ENCODE measurements at regions not wholly inside any gene's neighbourhood (a gene's known extent, or its start where the extent isn't known, plus 50 kb on each side); places are given as distances from the start of the nearest gene placed in this dataset.

GRCh38 chr11:107252429-107253161, 205.0 kb downstream of the CWF19L2 start:
- Histone ChIP-seq H3K27ac (ENCODE audit: low read length, poor library complexity, severe bottlenecking) (no peak overlapping the region), H3K4me1 (ENCODE audit: control insufficient read depth, insufficient read depth, low read depth, low read length) (no peaks in the 10 kb centered on the region), H2BK5ac (ENCODE audit: low read depth, low read length, poor library complexity, severe bottlenecking) (no peak overlapping the region), H4K91ac (ENCODE audit: low read length) (no peak overlapping the region), H3K4me2 (ENCODE audit: low read length, poor library complexity, severe bottlenecking) (no peak overlapping the region), H2AK5ac (ENCODE audit: low read length, severe bottlenecking) (no peak overlapping the region), H3K9ac (ENCODE audit: low read length) (no peak overlapping the region), H2BK12ac (ENCODE audit: low read length in 2 of 2) (no peak overlapping the region), H3K79me1 (replicated peaks; ENCODE audit: low read length, poor library complexity, severe bottlenecking) (no peaks in the 10 kb centered on the region), H2BK15ac (ENCODE audit: low read depth, poor library complexity, severe bottlenecking) (no peak overlapping the region), H3K27me3 (ENCODE audit: control insufficient read depth in 1 of 2, insufficient read depth in 1 of 2, low read length in 2 of 2) (peaks cover 0 to 4% of the 10 kb centered on the region in 2 experiments), H3K14ac (ENCODE audit: low read length in 2 of 2) (no peak overlapping the region), H3K23ac (ENCODE audit: low read length in 2 of 2) (no peak overlapping the region), H4K8ac (ENCODE audit: low read length) (no peak overlapping the region), H3K9me3 (ENCODE audit: control insufficient read depth, low read length) (no peaks in the 10 kb centered on the region), H3K4ac (ENCODE audit: low read depth in 1 of 2, low read length in 2 of 2) (no peak overlapping the region), H3K4me3 (ENCODE audit: insufficient read depth in 1 of 2, low read depth in 1 of 2, low read length in 2 of 2) (no peak overlapping the region), H2BK120ac (ENCODE audit: low read depth, low read length) (no peak overlapping the region), H3K18ac (ENCODE audit: low read depth in 1 of 2, low read length in 2 of 2) (no peak overlapping the region), H2AFZ (ENCODE audit: low read depth, low read length) (no peak overlapping the region), H3K36me3 (ENCODE audit: control insufficient read depth in 1 of 2, insufficient read depth in 2 of 2, low read depth in 1 of 2, low read length in 2 of 2) (no peaks in the 10 kb centered on the region)
- DNase-seq, result no peak
- WGBS, result 89% methylated on average over 7 of the region's 8 CpGs

- no peaks in the 10 kb centered on the region for H3K79me1 ChIP-seq (replicated peaks; ENCODE audit: low read length, poor library complexity, severe bottlenecking)
- no peak overlapping the region for H3K14ac ChIP-seq (ENCODE audit: low read length in 2 of 2)
- no peak overlapping the region for H3K18ac ChIP-seq (ENCODE audit: low read depth in 1 of 2, low read length in 2 of 2)
Measured at GRCh38 chr11:107251298-107251697, 206.3 kb downstream of the CWF19L2 start.

GRCh38 chr11:107250017-107250416, 207.6 kb downstream of the CWF19L2 start:
- no peak overlapping the region for H3K4ac ChIP-seq (ENCODE audit: low read depth in 1 of 2, low read length in 2 of 2)
- no peaks in the 10 kb centered on the region for H3K9me3 ChIP-seq (ENCODE audit: control insufficient read depth, low read length)
- H3K14ac ChIP-seq (ENCODE audit: low read length in 2 of 2), result no peak overlapping the region
- no peak overlapping the region for H2BK120ac ChIP-seq (ENCODE audit: low read depth, low read length)
- 74% methylated on average over 1 of the region's 3 CpGs for WGBS
- H2BK5ac ChIP-seq (ENCODE audit: low read depth, low read length, poor library complexity, severe bottlenecking), result no peak overlapping the region
- H2BK15ac ChIP-seq (ENCODE audit: low read depth, poor library complexity, severe bottlenecking), result no peak overlapping the region
- H3K18ac ChIP-seq (ENCODE audit: low read depth in 1 of 2, low read length in 2 of 2), result no peak overlapping the region
- no peak overlapping the region for H2BK12ac ChIP-seq (ENCODE audit: low read length in 2 of 2)
- no peak overlapping the region for H2AFZ ChIP-seq (ENCODE audit: low read depth, low read length)
- H3K4me1 ChIP-seq (ENCODE audit: control insufficient read depth, insufficient read depth, low read depth, low read length), result no peaks in the 10 kb centered on the region
- no peak for DNase-seq
- H3K79me1 ChIP-seq (replicated peaks; ENCODE audit: low read length, poor library complexity, severe bottlenecking), result no peaks in the 10 kb centered on the region
- H3K4me3 ChIP-seq (ENCODE audit: insufficient read depth in 1 of 2, low read depth in 1 of 2, low read length in 2 of 2), result no peak overlapping the region
- H4K8ac ChIP-seq (ENCODE audit: low read length), result no peak overlapping the region
- no peak overlapping the region for H3K23ac ChIP-seq (ENCODE audit: low read length in 2 of 2)
- H3K36me3 ChIP-seq (ENCODE audit: control insufficient read depth in 1 of 2, insufficient read depth in 2 of 2, low read depth in 1 of 2, low read length in 2 of 2), result no peaks in the 10 kb centered on the region
- no peak overlapping the region for H3K27ac ChIP-seq (ENCODE audit: low read length, poor library complexity, severe bottlenecking)
- H2AK5ac ChIP-seq (ENCODE audit: low read length, severe bottlenecking), result no peak overlapping the region
- H3K9ac ChIP-seq (ENCODE audit: low read length), result no peak overlapping the region
- H3K27me3 ChIP-seq (ENCODE audit: control insufficient read depth in 1 of 2, insufficient read depth in 1 of 2, low read length in 2 of 2), result no peaks in the 10 kb centered on the region
- no peak overlapping the region for H3K4me2 ChIP-seq (ENCODE audit: low read length, poor library complexity, severe bottlenecking)
- H4K91ac ChIP-seq (ENCODE audit: low read length), result no peak overlapping the region

More at GRCh38 chr11:107251298-107251697, 206.3 kb downstream of the CWF19L2 start:
- H3K4me3 ChIP-seq (ENCODE audit: insufficient read depth in 1 of 2, low read depth in 1 of 2, low read length in 2 of 2), result no peak overlapping the region
- no peak overlapping the region for H3K23ac ChIP-seq (ENCODE audit: low read length in 2 of 2)
- no peak overlapping the region for H2BK15ac ChIP-seq (ENCODE audit: low read depth, poor library complexity, severe bottlenecking)
- no peak overlapping the region for H4K8ac ChIP-seq (ENCODE audit: low read length)
- no peaks in the 10 kb centered on the region for H3K36me3 ChIP-seq (ENCODE audit: control insufficient read depth in 1 of 2, insufficient read depth in 2 of 2, low read depth in 1 of 2, low read length in 2 of 2)
- no peaks in the 10 kb centered on the region for H3K9me3 ChIP-seq (ENCODE audit: control insufficient read depth, low read length)
- no peak overlapping the region for H2BK120ac ChIP-seq (ENCODE audit: low read depth, low read length)
- no peak overlapping the region for H2BK5ac ChIP-seq (ENCODE audit: low read depth, low read length, poor library complexity, severe bottlenecking)
- H3K27me3 ChIP-seq (ENCODE audit: control insufficient read depth in 1 of 2, insufficient read depth in 1 of 2, low read length in 2 of 2), result no peaks in the 10 kb centered on the region
- H2BK12ac ChIP-seq (ENCODE audit: low read length in 2 of 2), result no peak overlapping the region
- H3K9ac ChIP-seq (ENCODE audit: low read length), result no peak overlapping the region
- no peak overlapping the region for H3K4me2 ChIP-seq (ENCODE audit: low read length, poor library complexity, severe bottlenecking)
- no peak overlapping the region for H3K27ac ChIP-seq (ENCODE audit: low read length, poor library complexity, severe bottlenecking)
- WGBS, result 91% methylated on average over 4 of the region's 4 CpGs
- H2AFZ ChIP-seq (ENCODE audit: low read depth, low read length), result no peak overlapping the region
- no peak overlapping the region for H2AK5ac ChIP-seq (ENCODE audit: low read length, severe bottlenecking)
- DNase-seq, result no peak
- H3K4ac ChIP-seq (ENCODE audit: low read depth in 1 of 2, low read length in 2 of 2), result no peak overlapping the region
- H3K4me1 ChIP-seq (ENCODE audit: control insufficient read depth, insufficient read depth, low read depth, low read length), result no peaks in the 10 kb centered on the region
- H4K91ac ChIP-seq (ENCODE audit: low read length), result no peak overlapping the region

GRCh38 chr11:107249054-107249453, 208.6 kb downstream of the CWF19L2 start:
- H2BK120ac ChIP-seq (ENCODE audit: low read depth, low read length), result no peak overlapping the region
- 80% methylated on average over 1 of the region's 5 CpGs for WGBS
- H4K91ac ChIP-seq (ENCODE audit: low read length), result no peak overlapping the region
- no peak overlapping the region for H2BK5ac ChIP-seq (ENCODE audit: low read depth, low read length, poor library complexity, severe bottlenecking)
- no peak overlapping the region for H4K8ac ChIP-seq (ENCODE audit: low read length)
- H3K27ac ChIP-seq (ENCODE audit: low read length, poor library complexity, severe bottlenecking), result no peak overlapping the region
- H3K9me3 ChIP-seq (ENCODE audit: control insufficient read depth, low read length), result no peaks in the 10 kb centered on the region
- H3K23ac ChIP-seq (ENCODE audit: low read length in 2 of 2), result no peak overlapping the region
- no peaks in the 10 kb centered on the region for H3K27me3 ChIP-seq (ENCODE audit: control insufficient read depth in 1 of 2, insufficient read depth in 1 of 2, low read length in 2 of 2)
- no peak overlapping the region for H3K9ac ChIP-seq (ENCODE audit: low read length)
- H2BK12ac ChIP-seq (ENCODE audit: low read length in 2 of 2), result no peak overlapping the region
- no peak overlapping the region for H3K14ac ChIP-seq (ENCODE audit: low read length in 2 of 2)
- no peak overlapping the region for H2BK15ac ChIP-seq (ENCODE audit: low read depth, poor library complexity, severe bottlenecking)
- no peaks in the 10 kb centered on the region for H3K36me3 ChIP-seq (ENCODE audit: control insufficient read depth in 1 of 2, insufficient read depth in 2 of 2, low read depth in 1 of 2, low read length in 2 of 2)
- H3K4me3 ChIP-seq (ENCODE audit: insufficient read depth in 1 of 2, low read depth in 1 of 2, low read length in 2 of 2), result no peak overlapping the region
- no peak overlapping the region for H3K4ac ChIP-seq (ENCODE audit: low read depth in 1 of 2, low read length in 2 of 2)
- no peak overlapping the region for H2AFZ ChIP-seq (ENCODE audit: low read depth, low read length)
- no peaks in the 10 kb centered on the region for H3K4me1 ChIP-seq (ENCODE audit: control insufficient read depth, insufficient read depth, low read depth, low read length)
- H2AK5ac ChIP-seq (ENCODE audit: low read length, severe bottlenecking), result no peak overlapping the region
- no peak overlapping the region for H3K4me2 ChIP-seq (ENCODE audit: low read length, poor library complexity, severe bottlenecking)
- H3K79me1 ChIP-seq (replicated peaks; ENCODE audit: low read length, poor library complexity, severe bottlenecking), result no peaks in the 10 kb centered on the region
- no peak for DNase-seq
- H3K18ac ChIP-seq (ENCODE audit: low read depth in 1 of 2, low read length in 2 of 2), result no peak overlapping the region

Data from mesenchymal stem cell (in vitro differentiated cells and primary cell).